HCT116 (cell line): ENCODE measurements at regions not wholly inside any gene's neighbourhood (a gene's known extent, or its start where the extent isn't known, plus 50 kb on each side); places are given as distances from the start of the nearest gene placed in this dataset.

ENCODE experiments used
- EGR1 ChIP-seq: IDR thresholded peaks from 2 replicates; pipeline ENCODE4 v1.6.1; 2012; ENCODE audit warnings: low read depth
- EZH2 ChIP-seq: fragments of 200-600 bp; sonication (generic); IDR thresholded peaks from 2 replicates; pipeline ENCODE4 v1.6.1; 2017; ENCODE audit warnings: antibody characterized with exemption, mixed run types
- POLR2A ChIP-seq: IDR thresholded peaks from 2 replicates; pipeline ENCODE4 v1.7.0; 2011; ENCODE audit warnings: borderline replicate concordance; ENCODE audit not compliant: insufficient read depth, insufficient read length; ENCODE audit errors: extremely low read depth
- POLR2AphosphoS5 ChIP-seq: IDR thresholded peaks from 2 replicates; pipeline ENCODE4 v1.6.1; 2011; ENCODE audit warnings: mild to moderate bottlenecking, low read depth, low read length, moderate library complexity

DNA sequence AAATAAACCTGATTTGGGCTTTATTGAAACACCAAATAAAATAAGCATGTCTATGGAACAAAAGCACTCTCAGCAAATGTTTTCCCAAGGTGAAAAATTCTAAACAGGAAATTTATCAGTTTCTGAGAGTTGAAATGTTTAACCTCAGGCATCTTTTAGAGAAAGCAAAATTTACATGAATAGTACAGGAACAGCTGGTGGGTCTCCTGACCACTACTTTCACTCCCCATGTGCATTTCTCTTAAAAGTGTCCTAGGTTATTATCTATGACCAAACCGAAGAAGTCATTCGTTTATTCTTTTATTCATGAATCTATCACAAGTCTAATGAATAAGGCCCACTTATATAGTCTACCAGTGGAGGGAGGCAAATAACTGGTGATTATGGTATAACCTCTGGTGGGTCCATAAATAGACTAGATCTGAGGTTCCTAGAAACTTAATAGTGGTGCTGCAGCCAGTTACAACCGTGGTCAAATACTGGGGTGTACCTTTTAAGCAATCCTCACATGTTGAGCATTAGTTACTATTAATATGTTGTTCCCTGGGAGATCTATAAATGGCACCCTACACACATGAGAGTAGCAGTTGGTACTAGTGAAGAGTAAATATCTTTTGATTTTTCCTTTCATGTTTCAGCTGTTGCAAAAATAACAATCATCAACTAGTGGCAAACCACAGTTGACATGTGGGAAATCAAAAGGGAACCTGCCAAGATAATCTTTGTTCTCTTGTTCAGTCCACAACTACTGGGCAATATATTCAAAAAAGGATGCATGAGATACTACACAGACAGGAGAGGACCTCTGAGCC is 169.3 kb upstream of the STAC start:
- TF ChIP-seq POLR2A (no peak), EGR1 (no peak), EZH2 (no peak), POLR2AphosphoS5 (no peak)
